Left renal cortex interstitium (tissue), 4 donors: ENCODE measurements at regions not wholly inside any gene's neighbourhood (a gene's known extent, or its start where the extent isn't known, plus 50 kb on each side); places are given as distances from the start of the nearest gene placed in this dataset.

Source experiments
- DNase-seq, 4 donors: peaks; one replicate each; pipeline ENCODE4 v3.0.0-alpha.2; 2013; ENCODE audit warnings: low read depth in 4 of 4, low spot score in 2 of 4, missing footprints in 1 of 4

GRCh38 chr18:55775972-55776371 is 188.0 kb upstream of the TCF4 start:
- no peak for DNase-seq

DNA sequence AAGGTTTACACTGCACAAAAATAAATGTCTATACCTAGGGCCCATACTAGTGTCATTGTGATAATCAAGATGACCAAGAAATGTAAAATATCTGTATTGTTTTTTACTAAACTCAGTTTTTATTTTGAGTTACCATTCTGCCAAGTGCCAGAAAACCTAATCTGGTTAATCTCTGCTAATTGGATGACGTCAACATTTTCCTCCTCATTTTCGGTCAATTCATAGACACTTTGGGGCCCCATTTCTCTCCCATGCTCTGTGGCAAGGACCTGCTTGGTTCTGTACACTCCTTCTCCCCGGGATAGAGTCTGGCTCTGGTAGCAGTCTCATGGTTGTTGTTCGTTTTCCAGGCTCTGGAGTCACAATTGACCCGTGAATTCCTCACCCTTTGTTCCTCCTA is 186.5 kb upstream of the TCF4 start:
- no peak for DNase-seq

GRCh38 chr18:55768255-55768654 is 180.3 kb upstream of the TCF4 start:
- no peak for DNase-seq

GRCh38 chr18:55764386-55764785 is 176.4 kb upstream of the TCF4 start:
- DNase-seq, result no peak

GRCh38 chr18:55763805-55764204 is 175.8 kb upstream of the TCF4 start:
- no peak for DNase-seq

- no peak for DNase-seq
These were observed 175.3 kb upstream of the TCF4 start for GRCh38 chr18:55763298-55763697.

GRCh38 chr18:55762424-55762823 is 174.4 kb upstream of the TCF4 start:
- DNase-seq, result no peak

DNA sequence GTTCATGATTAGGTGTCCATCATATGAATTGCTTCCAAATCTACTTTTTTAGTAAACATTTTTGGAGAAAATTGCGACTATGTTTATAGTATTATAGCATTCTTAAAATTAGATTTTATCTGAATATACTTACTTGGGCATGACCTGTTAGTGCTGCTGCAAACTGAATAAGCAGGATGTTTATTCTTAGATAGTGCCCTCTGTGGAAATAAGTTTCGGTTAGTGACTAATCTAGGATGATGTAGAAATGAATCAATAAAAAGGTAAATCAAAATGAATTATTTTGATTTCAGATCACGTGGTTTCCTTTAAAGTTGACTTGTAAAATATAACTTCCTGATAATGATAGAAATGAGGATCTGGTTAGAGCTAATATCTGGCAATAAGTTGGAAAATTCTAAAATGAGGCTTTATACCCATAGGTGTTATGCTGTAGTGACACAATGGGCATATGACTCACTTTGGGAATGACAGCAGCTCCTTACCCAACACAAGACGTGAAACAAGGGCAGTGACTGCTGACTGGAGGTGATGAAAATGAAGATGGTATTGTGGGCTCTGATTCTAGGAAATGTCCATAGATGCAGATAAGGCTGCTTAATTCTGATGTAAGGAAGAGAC is 165.8 kb upstream of the TCF4 start:
- DNase-seq, result no peak

DNA sequence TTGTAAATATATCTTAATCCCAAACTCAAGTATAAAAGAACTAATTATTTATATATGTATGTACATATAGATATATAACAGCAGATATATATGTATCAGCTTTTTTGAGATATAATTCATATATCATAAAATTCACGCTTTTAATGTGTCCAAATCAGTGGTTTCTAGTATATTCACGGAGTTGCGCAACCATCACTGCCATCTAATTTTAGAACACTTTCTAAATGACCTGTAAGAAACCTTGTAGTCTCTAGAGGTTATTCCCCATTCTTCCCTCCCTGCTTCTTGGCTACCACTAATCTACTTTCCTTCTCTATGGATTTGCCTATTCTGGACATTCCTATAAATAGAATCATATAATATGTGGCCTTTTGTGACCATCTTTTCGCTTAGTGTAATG is 163.5 kb upstream of the TCF4 start:
- DNase-seq, result no peak

GRCh38 chr18:55748227-55748738 is 160.3 kb upstream of the TCF4 start:
- DNase-seq, result no peak

DNA sequence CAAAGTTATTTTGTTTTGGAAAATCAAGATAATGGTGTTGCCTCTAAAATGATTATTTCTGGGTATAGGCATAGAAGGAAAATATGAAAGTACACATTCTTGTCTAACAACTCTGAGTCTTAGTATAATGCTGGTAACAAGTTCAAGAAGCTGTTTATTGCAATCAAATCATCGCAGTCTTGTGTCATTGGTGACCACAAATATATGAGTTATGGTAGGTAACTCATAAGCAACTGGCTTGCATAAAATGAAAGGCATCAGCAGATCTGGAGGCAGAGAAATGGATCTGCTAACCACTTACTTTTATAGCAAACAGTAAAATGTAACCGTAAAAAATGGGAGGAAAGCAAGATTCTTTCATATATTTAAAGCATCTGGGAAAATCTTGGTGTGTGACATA is 156.2 kb upstream of the TCF4 start:
- DNase-seq, result no peak

GRCh38 chr18:55743736-55744135 is 155.7 kb upstream of the TCF4 start:
- no peak for DNase-seq

DNA sequence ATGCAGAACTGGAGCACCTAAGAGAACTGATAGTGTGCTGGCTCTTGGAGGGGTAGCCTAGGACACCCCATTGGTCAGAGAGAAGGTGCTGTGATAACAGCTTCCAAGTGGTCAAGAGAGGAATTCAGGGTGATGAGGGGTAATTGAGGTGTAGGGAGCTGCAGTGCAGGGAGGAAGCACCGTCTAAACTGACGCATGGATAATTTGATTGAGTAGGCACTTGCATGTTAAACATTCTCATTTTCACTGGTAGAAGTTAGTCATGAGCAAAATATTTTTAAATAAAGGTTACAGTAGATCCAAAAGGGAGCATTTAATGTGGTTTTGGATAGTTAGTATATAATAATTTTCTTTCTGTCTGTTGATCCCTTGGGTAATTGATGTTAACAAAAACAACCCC is 155.1 kb upstream of the TCF4 start:
- DNase-seq, result no peak

DNA sequence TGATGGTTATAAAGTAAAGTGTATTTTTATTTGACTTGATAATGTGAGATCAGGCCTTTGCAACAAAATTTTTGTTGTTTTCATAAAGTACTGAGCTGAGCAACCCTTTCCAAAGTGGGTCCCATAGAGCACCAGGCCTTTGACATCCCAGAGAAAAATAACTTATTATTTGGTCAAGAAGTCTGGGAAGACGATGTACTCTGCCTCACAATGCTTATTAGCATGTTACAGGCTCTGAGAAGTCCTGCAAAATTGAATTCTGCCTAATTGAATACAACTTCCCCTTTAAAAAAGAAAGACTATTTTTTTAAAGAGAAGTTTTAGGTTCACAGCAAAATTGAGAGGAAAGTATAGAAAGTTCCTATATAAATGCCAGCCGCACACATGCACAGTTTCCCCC is 151.5 kb upstream of the TCF4 start:
- DNase-seq, result no peak

- no peak for DNase-seq
These were observed 150.6 kb upstream of the TCF4 start for GRCh38 chr18:55738483-55739114.

GRCh38 chr18:55737781-55738468 is 149.9 kb upstream of the TCF4 start:
- no peak for DNase-seq

GRCh38 chr18:55737266-55737665 is 149.3 kb upstream of the TCF4 start:
- DNase-seq, result no peak

DNA sequence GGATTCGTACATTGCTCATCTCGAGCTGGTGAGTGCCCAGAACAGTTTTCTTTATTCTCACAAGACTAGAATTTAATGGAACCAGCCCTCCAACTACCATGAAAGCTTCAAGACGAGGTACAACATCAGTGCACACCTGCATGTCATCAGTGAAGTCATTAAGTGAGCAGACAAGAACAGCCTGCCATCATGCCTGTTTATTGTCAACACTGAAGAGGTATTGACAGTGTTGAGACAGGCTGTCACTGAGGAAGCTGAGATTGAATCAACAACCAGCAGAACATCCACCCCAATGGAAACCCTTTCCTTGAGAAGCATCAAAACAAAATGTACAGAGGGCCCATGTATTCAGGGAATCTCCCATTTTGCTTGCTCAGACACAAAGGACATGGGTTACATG is 148.0 kb upstream of the TCF4 start:
- no peak for DNase-seq

- DNase-seq, result no peak
These were observed 147.3 kb upstream of the TCF4 start for GRCh38 chr18:55735199-55735855.

DNA sequence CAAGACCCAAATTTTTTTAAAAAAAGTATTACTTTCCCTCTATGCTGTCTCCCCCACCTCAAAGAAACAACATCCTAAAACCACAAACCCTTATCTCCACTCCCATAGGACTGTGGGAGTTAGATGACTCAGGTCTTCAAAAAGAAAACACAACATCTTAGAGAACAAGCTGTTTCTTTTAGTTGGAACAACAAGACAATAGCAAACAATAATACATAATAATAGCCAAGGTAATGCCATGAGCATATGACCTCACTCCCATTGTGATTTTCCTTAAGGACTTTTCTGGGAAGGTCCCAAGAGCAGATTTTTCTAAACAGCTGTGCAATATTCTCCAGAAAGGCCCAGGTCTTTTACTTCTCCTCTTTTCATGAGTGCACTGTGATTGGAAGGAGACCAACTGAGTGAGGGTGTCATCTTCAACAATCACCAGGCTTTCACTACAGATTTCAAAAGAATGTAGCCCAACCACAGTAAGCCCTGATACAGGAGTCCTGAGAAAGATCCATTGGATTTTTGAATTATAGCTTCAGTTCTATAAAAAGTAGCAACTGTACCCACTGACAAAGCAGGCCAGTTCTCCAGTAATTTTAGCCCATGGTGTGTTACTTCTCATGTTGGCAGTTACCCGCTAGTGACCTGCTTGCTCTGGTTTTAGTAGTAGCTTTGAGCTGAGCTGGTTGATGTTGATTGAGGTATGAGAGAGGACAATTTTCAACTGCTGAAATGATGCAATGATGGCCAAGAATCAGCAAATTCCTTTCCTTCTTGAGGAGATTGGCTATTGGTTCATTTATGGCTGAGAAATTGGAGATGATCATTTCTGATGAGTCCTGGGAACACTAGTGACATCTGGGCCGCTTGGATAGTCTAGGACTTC is 144.5 kb upstream of the TCF4 start:
- DNase-seq, result no peak
